PC-3 (cell line): ENCODE measurements at regions not wholly inside any gene's neighbourhood (a gene's known extent, or its start where the extent isn't known, plus 50 kb on each side); places are given as distances from the start of the nearest gene placed in this dataset.

Source experiments
- ATAC-seq: fragments of 200-7000 bp; cut with Tn5 transposase; 2 replicates; pipeline ENCODE4 v1.9.1; 2020; ENCODE audit warnings: mild to moderate bottlenecking, moderate library complexity
- BruUV-seq: library from RNA; stranded (reverse); fragments of 400-500 nt; replicated peaks from 2 replicates; lab custom pipeline; 2021; lab: Mats Ljungman, UMichigan
- CTCF ChIA-PET: fragments of 300-600 bp; sonication (Branson Sonifier 250); formaldehyde crosslinking; loops from one replicate; lab custom pipeline; 2022; ENCODE audit warnings: antibody characterized with exemption; lab: Charles Lee
- POLR2A ChIA-PET: fragments of 300-600 bp; sonication (Branson Sonifier 250); formaldehyde crosslinking; loops from one replicate; lab custom pipeline; 2022; ENCODE audit warnings: antibody characterized with exemption; ENCODE audit not compliant: unreplicated experiment; lab: Charles Lee
- DNase-seq: peaks from one replicate; pipeline ENCODE4 v3.0.0-alpha.2; 2015
- H2AFZ ChIP-seq: fragments of 300-600 bp; sonication (generic); 2 replicates; pipeline ENCODE4 v1.6.0; 2016; ENCODE audit warnings: antibody characterized with exemption, low read length
- H3F3A ChIP-seq: fragments of 300-600 bp; sonication (generic); one replicate; pipeline ENCODE4 v1.6.0; 2017; ENCODE audit warnings: antibody characterized with exemption, low read length, control low read depth, mild to moderate bottlenecking; ENCODE audit not compliant: unreplicated experiment
- H3K27ac ChIP-seq: fragments of 300-600 bp; sonication (generic); 2 replicates; pipeline ENCODE4 v1.5.1; 2016; ENCODE audit warnings: mild to moderate bottlenecking, low read length
- H3K27me3 ChIP-seq: fragments of 300-600 bp; sonication (generic); 2 replicates; pipeline ENCODE4 v1.6.1; 2016; ENCODE audit warnings: low read length, mixed read lengths
- H3K36me3 ChIP-seq: fragments of 300-600 bp; sonication (generic); 2 replicates; pipeline ENCODE4 v1.6.1; 2016; ENCODE audit warnings: low read depth, mixed run types, low read length, mixed read lengths
- H3K4me1 ChIP-seq: fragments of 300-600 bp; sonication (generic); 2 replicates; pipeline ENCODE4 v1.5.1; 2016; ENCODE audit warnings: low read length; ENCODE audit not compliant: insufficient read depth
- H3K4me2 ChIP-seq: fragments of 300-600 bp; sonication (generic); 2 replicates; pipeline ENCODE4 v1.6.0; 2016; ENCODE audit warnings: low read length
- H3K4me3 ChIP-seq: fragments of 300-600 bp; sonication (generic); 2 replicates; pipeline ENCODE4 v1.5.1; 2016; ENCODE audit warnings: mild to moderate bottlenecking, low read length, mixed read lengths
- H3K79me2 ChIP-seq: fragments of 300-600 bp; sonication (generic); 2 replicates; pipeline ENCODE4 v1.6.1; 2017; ENCODE audit warnings: low read length, mixed read lengths
- H3K9ac ChIP-seq: fragments of 300-600 bp; sonication (generic); 2 replicates; pipeline ENCODE4 v1.6.0; 2016; ENCODE audit warnings: mild to moderate bottlenecking, low read length
- H3K9me2 ChIP-seq: fragments of 300-600 bp; sonication (generic); replicated peaks from 2 replicates; pipeline ENCODE4 v1.6.1; 2016; ENCODE audit warnings: mixed run types, low read length, mixed read lengths
- H3K9me3 ChIP-seq: fragments of 300-600 bp; sonication (generic); 2 replicates; pipeline ENCODE4 v1.6.1; 2016; ENCODE audit warnings: low read length, mixed read lengths
- H4K20me1 ChIP-seq: fragments of 300-600 bp; sonication (generic); 2 replicates; pipeline ENCODE4 v1.6.1; 2016; ENCODE audit warnings: low read length, mixed read lengths
- EZH2 ChIP-seq: fragments of 300-600 bp; sonication (generic); IDR thresholded peaks from one replicate; pipeline ENCODE4 v1.6.1; 2017; ENCODE audit warnings: antibody characterized with exemption, mild to moderate bottlenecking, low read length; ENCODE audit not compliant: unreplicated experiment
- EZH2phosphoT487 ChIP-seq: fragments of 300-600 bp; sonication (generic); IDR thresholded peaks from 2 replicates; pipeline ENCODE4 v1.6.1; 2018; ENCODE audit warnings: mild to moderate bottlenecking, antibody characterized with exemption, low read length, borderline replicate concordance
- intact Hi-C: fragments of 100-400 bp; cut with micrococcal nuclease; formaldehyde crosslinking; loops from 2 replicates; pipeline ENCODE4 v1.9.0; 2023
- TF ChIP-seq, protein P1 (sequence below): fragments of 300-600 bp; sonication (generic); conservative IDR thresholded peaks from 2 replicates; pipeline ENCODE4 v1.5.1; 2017; ENCODE audit warnings: antibody characterized with exemption, low read depth, mild to moderate bottlenecking, low read length

DNA sequence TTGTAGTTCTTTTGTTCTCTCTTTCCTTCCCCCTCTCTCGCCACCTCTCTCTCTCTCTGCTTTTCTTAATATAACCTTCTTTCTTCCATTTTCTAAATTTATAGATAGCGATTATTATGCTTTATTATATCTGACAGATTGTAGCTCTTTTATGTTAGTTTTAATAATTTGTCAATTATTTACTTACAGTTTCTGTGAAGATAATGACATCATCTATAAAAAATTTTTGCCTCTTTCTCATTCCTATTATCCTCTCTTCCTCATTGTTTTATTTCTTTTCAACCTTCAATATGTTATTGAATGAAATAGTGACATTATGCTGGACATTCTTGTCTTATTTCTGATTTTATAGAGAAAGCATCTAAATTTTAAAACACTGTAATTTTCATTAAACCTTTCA lies 469.6 kb upstream of the NRG3 start:
- no peak for TF ChIP-seq EZH2
- TF ChIP-seq, protein P1, sequence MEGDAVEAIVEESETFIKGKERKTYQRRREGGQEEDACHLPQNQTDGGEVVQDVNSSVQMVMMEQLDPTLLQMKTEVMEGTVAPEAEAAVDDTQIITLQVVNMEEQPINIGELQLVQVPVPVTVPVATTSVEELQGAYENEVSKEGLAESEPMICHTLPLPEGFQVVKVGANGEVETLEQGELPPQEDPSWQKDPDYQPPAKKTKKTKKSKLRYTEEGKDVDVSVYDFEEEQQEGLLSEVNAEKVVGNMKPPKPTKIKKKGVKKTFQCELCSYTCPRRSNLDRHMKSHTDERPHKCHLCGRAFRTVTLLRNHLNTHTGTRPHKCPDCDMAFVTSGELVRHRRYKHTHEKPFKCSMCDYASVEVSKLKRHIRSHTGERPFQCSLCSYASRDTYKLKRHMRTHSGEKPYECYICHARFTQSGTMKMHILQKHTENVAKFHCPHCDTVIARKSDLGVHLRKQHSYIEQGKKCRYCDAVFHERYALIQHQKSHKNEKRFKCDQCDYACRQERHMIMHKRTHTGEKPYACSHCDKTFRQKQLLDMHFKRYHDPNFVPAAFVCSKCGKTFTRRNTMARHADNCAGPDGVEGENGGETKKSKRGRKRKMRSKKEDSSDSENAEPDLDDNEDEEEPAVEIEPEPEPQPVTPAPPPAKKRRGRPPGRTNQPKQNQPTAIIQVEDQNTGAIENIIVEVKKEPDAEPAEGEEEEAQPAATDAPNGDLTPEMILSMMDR = no peak
- no peak for TF ChIP-seq EZH2phosphoT487
- H3K9ac ChIP-seq = no peak overlapping the region
- H3F3A ChIP-seq = no peaks in the 10 kb centered on the region
- H3K9me3 ChIP-seq = no peaks in the 10 kb centered on the region
- no TSS peak for BruUV-seq
- no peak overlapping the region for H2AFZ ChIP-seq
- ATAC-seq (no peak), DNase-seq (no peak)
- no peaks in the 10 kb centered on the region for H3K36me3 ChIP-seq
- no peaks in the 10 kb centered on the region for H3K4me1 ChIP-seq
- ChIA-PET CTCF (no interaction called here), POLR2A (no interaction called here)
- no peaks in the 10 kb centered on the region for H4K20me1 ChIP-seq
- no peaks in the 10 kb centered on the region for H3K79me2 ChIP-seq
- intact Hi-C loops = no loop called here
- H3K27me3 ChIP-seq = no peaks in the 10 kb centered on the region
- no peaks in the 10 kb centered on the region for H3K9me2 ChIP-seq
- no peak overlapping the region for H3K4me2 ChIP-seq
- no peak overlapping the region for H3K27ac ChIP-seq
- H3K4me3 ChIP-seq = no peak overlapping the region

DNA sequence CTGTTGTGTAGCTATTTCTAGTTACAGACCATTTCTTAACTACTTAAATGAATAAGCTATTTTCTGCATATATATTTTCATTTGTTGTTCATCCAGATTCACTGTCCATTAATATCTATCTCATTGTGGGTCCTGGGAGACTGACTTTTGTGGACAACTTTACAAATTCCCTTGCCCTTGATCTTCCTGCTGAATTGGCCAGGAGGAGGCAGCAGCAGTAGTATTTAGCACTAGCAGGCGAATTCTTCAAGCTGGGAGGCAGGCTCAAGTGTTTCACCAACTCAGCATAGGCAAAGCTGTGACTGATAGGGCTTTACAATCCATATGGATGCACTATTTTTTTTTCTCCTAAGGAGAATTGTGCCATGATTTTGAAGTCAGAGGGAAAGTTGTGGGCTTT lies 461.0 kb upstream of the NRG3 start:
- Histone ChIP-seq H3K36me3 (no peaks in the 10 kb centered on the region), H3K9me3 (no peaks in the 10 kb centered on the region), H3K9ac (no peak overlapping the region), H3K9me2 (no peaks in the 10 kb centered on the region), H3K4me3 (no peak overlapping the region), H2AFZ (no peak overlapping the region), H3K4me2 (no peak overlapping the region), H3K27ac (no peak overlapping the region), H3F3A (no peaks in the 10 kb centered on the region), H3K27me3 (no peaks in the 10 kb centered on the region), H3K79me2 (no peaks in the 10 kb centered on the region), H3K4me1 (no peaks in the 10 kb centered on the region), H4K20me1 (no peaks in the 10 kb centered on the region)
- BruUV-seq = no TSS peak
- TF ChIP-seq, protein P1 = no peak
- TF ChIP-seq EZH2 (no peak), EZH2phosphoT487 (no peak)
- intact Hi-C loops = no loop called here
- ChIA-PET CTCF (no interaction called here), POLR2A (no interaction called here)
- DNase-seq (no peak), ATAC-seq (no peak)

DNA sequence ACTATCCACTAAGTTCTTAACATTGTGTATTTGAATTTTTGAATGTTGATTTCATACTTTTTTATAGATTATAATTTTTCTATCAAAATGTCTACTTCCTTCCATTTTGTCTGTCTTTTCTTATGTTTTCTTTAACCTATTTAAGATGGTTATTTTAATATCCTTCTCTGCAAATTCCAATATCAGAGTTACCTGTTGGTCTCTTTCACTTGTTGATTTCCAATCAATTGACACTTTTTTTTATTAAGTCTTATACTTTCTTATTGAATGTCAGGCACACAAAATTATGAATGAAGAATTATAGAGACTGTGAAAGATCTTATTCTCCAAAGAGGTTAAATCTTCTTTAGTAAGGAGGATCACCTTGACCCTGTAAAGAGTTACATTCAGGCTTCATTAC lies 448.3 kb upstream of the NRG3 start:
- ChIA-PET POLR2A (no interaction called here), CTCF (no interaction called here)
- Histone ChIP-seq H3K9ac (no peak overlapping the region), H4K20me1 (no peaks in the 10 kb centered on the region), H3K9me2 (no peaks in the 10 kb centered on the region), H3K4me2 (no peak overlapping the region), H3K4me1 (no peaks in the 10 kb centered on the region), H3F3A (no peaks in the 10 kb centered on the region), H3K27ac (no peak overlapping the region), H3K79me2 (no peaks in the 10 kb centered on the region), H3K4me3 (no peak overlapping the region), H3K27me3 (no peaks in the 10 kb centered on the region), H3K36me3 (no peaks in the 10 kb centered on the region), H3K9me3 (0 out of 2 replicates have a peak, but pooled peaks cover 3% of the 10 kb centered on the region), H2AFZ (no peak overlapping the region)
- ATAC-seq (no peak), DNase-seq (no peak)
- intact Hi-C loops = no loop called here
- TF ChIP-seq EZH2 (no peak), EZH2phosphoT487 (no peak)
- TF ChIP-seq, protein P1 = no peak
- BruUV-seq = no TSS peak
